Astrocyte (in vitro differentiated cells and primary cell): ENCODE measurements at regions not wholly inside any gene's neighbourhood (a gene's known extent, or its start where the extent isn't known, plus 50 kb on each side); places are given as distances from the start of the nearest gene placed in this dataset.

Source experiments
- DNase-seq: peaks from one replicate; pipeline ENCODE4 v3.0.0-alpha.2; 2010; ENCODE audit warnings: low read depth
- FAIRE-seq: peaks from 2 replicates; lab custom pipeline; 2011; peaks lifted over from hg19 to GRCh38; lab: Jason Lieb, UNC
- H2AFZ ChIP-seq: 2 replicates; pipeline ENCODE4 v1.6.0; 2012; ENCODE audit warnings: low read depth, low read length, inconsistent platforms
- H3K27ac ChIP-seq: 2 replicates; pipeline ENCODE4 v1.5.1; 2011; ENCODE audit warnings: low read depth, low read length, inconsistent platforms
- H3K27me3 ChIP-seq: 2 replicates; pipeline ENCODE4 v1.6.0; 2011; ENCODE audit warnings: low read length, inconsistent platforms; ENCODE audit not compliant: insufficient read depth
- H3K36me3 ChIP-seq: 2 replicates; pipeline ENCODE4 v1.5.1; 2011; ENCODE audit warnings: low read length, inconsistent platforms; ENCODE audit not compliant: insufficient read depth
- H3K4me1 ChIP-seq: 2 replicates; pipeline ENCODE4 v1.5.1; 2011; ENCODE audit warnings: low read length, inconsistent platforms; ENCODE audit not compliant: insufficient read depth
- H3K4me2 ChIP-seq: 2 replicates; pipeline ENCODE4 v1.6.0; 2012; ENCODE audit warnings: low read length, inconsistent platforms
- H3K4me3 ChIP-seq: 2 replicates; pipeline ENCODE4 v1.5.1; 2011; ENCODE audit warnings: low read depth, mild to moderate bottlenecking, low read length, inconsistent platforms; ENCODE audit not compliant: insufficient read depth
- H3K79me2 ChIP-seq: 2 replicates; pipeline ENCODE4 v1.6.0; 2012; ENCODE audit warnings: mild to moderate bottlenecking, low read length, inconsistent platforms; ENCODE audit not compliant: insufficient read depth
- H3K9ac ChIP-seq: 2 replicates; pipeline ENCODE4 v1.6.0; 2012; ENCODE audit warnings: mild to moderate bottlenecking, low read length, inconsistent platforms
- H3K9me3 ChIP-seq: 2 replicates; pipeline ENCODE4 v1.5.1; 2012; ENCODE audit warnings: low read depth, mild to moderate bottlenecking, low read length, inconsistent platforms; ENCODE audit not compliant: insufficient read depth
- H4K20me1 ChIP-seq: 2 replicates; pipeline ENCODE4 v1.6.0; 2012; ENCODE audit warnings: low read length, inconsistent platforms; ENCODE audit not compliant: insufficient read depth
- H3K27ac Mint-ChIP-seq: one replicate; pipeline ENCODE4 v1.8.0; 2021; ENCODE audit warnings: mild to moderate bottlenecking, mixed read lengths; ENCODE audit not compliant: unreplicated experiment
- H3K27me3 Mint-ChIP-seq: one replicate; pipeline ENCODE4 v1.8.0; 2021; ENCODE audit warnings: low read depth, mixed read lengths; ENCODE audit not compliant: unreplicated experiment
- H3K36me3 Mint-ChIP-seq: one replicate; pipeline ENCODE4 v1.8.0; 2021; ENCODE audit warnings: low read depth, mixed read lengths; ENCODE audit not compliant: unreplicated experiment
- H3K4me1 Mint-ChIP-seq: one replicate; pipeline ENCODE4 v1.8.0; 2021; ENCODE audit warnings: low read depth, mixed read lengths; ENCODE audit not compliant: unreplicated experiment
- H3K4me3 Mint-ChIP-seq: one replicate; pipeline ENCODE4 v1.8.0; 2021; ENCODE audit warnings: mild to moderate bottlenecking, moderate library complexity, mixed read lengths; ENCODE audit not compliant: unreplicated experiment
- H3K9me3 Mint-ChIP-seq: one replicate; pipeline ENCODE4 v1.8.0; 2021; ENCODE audit warnings: mild to moderate bottlenecking, mixed read lengths; ENCODE audit not compliant: unreplicated experiment
- EZH2 ChIP-seq: IDR thresholded peaks from 2 replicates; pipeline ENCODE4 v1.6.1; 2012; ENCODE audit warnings: mild to moderate bottlenecking, low read length, inconsistent platforms; ENCODE audit not compliant: insufficient read depth
- TF ChIP-seq, protein P1 (sequence below): IDR thresholded peaks from 2 replicates; pipeline ENCODE4 v1.5.1; 2011; ENCODE audit warnings: low read depth, mild to moderate bottlenecking, inconsistent platforms, low read length, moderate library complexity; ENCODE audit not compliant: insufficient read depth

DNA sequence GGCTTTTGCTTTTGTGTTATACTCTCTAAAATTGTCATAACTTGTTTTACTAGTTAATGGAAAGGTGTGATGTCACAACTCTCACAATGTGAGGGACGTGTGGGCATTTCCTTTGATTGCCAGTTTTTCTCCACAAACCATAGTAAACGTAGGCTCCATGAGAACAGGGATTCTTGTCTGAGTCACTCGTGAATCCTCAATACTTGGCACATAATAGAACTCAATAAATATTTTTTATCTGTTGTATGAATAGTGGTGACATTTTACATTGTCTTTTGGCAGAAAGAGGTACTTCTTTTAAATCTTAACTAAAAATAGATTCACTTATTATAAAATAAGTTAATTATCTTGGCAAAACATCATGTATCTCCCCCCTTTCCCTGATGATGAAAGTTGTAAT lies 69.0 kb upstream of the CNKSR3 start:
- Histone ChIP-seq H3K4me3 (no peak overlapping the region), H2AFZ (no peak overlapping the region), H3K9me3 (no peaks in the 10 kb centered on the region), H4K20me1 (no peaks in the 10 kb centered on the region), H3K4me2 (no peak overlapping the region), H3K27ac (no peak overlapping the region), H3K9ac (no peak overlapping the region), H3K27me3 (no peaks in the 10 kb centered on the region), H3K79me2 (no peaks in the 10 kb centered on the region), H3K4me1 (no peaks in the 10 kb centered on the region), H3K36me3 (no peaks in the 10 kb centered on the region)
- no peak overlapping the region for H3K4me3 Mint-ChIP-seq
- no peaks in the 10 kb centered on the region for H3K27me3 Mint-ChIP-seq
- FAIRE-seq, result no peak
- H3K36me3 Mint-ChIP-seq, result no peaks in the 10 kb centered on the region
- H3K4me1 Mint-ChIP-seq, result no peaks in the 10 kb centered on the region
- H3K9me3 Mint-ChIP-seq, result no peaks in the 10 kb centered on the region
- no peak for TF ChIP-seq EZH2
- TF ChIP-seq, protein P1, sequence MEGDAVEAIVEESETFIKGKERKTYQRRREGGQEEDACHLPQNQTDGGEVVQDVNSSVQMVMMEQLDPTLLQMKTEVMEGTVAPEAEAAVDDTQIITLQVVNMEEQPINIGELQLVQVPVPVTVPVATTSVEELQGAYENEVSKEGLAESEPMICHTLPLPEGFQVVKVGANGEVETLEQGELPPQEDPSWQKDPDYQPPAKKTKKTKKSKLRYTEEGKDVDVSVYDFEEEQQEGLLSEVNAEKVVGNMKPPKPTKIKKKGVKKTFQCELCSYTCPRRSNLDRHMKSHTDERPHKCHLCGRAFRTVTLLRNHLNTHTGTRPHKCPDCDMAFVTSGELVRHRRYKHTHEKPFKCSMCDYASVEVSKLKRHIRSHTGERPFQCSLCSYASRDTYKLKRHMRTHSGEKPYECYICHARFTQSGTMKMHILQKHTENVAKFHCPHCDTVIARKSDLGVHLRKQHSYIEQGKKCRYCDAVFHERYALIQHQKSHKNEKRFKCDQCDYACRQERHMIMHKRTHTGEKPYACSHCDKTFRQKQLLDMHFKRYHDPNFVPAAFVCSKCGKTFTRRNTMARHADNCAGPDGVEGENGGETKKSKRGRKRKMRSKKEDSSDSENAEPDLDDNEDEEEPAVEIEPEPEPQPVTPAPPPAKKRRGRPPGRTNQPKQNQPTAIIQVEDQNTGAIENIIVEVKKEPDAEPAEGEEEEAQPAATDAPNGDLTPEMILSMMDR, result no peak
- DNase-seq, result no peak
- H3K27ac Mint-ChIP-seq, result no peak overlapping the region

GRCh38 chr6:154580397-154581135 lies 70.1 kb upstream of the CNKSR3 start:
- Histone ChIP-seq H3K27ac (no peak overlapping the region), H4K20me1 (no peaks in the 10 kb centered on the region), H3K79me2 (no peaks in the 10 kb centered on the region), H3K36me3 (no peaks in the 10 kb centered on the region), H3K4me3 (no peak overlapping the region), H3K27me3 (no peaks in the 10 kb centered on the region), H2AFZ (no peak overlapping the region), H3K4me2 (no peak overlapping the region), H3K9ac (no peak overlapping the region), H3K9me3 (no peaks in the 10 kb centered on the region), H3K4me1 (no peaks in the 10 kb centered on the region)
- Mint-ChIP-seq H3K27ac (no peak overlapping the region), H3K27me3 (no peaks in the 10 kb centered on the region), H3K9me3 (no peaks in the 10 kb centered on the region), H3K36me3 (no peaks in the 10 kb centered on the region), H3K4me1 (no peaks in the 10 kb centered on the region), H3K4me3 (no peak overlapping the region)
- DNase-seq (no peak), FAIRE-seq (no peak)
- TF ChIP-seq, protein P1, result no peak
- no peak for TF ChIP-seq EZH2

DNA sequence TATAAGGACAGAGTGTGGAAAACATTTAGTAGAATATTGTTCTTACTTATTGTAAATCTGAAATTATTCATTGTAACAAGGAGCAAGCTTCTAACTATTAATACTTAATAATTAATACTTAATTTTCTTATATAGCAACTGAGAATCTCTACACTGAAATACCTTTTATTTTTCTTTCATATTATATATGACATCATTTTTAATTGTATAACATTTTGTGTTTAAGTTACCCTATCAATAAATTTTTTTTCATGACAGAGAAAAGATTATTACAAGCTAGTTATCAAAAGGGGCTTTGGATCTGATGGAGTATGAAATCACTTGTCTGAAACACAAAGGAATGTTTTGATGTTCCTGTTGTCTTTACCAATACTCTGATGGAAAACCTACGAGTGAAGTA lies 72.2 kb upstream of the CNKSR3 start:
- Histone ChIP-seq H3K36me3 (no peaks in the 10 kb centered on the region), H3K79me2 (no peaks in the 10 kb centered on the region), H2AFZ (no peak overlapping the region), H3K9me3 (no peaks in the 10 kb centered on the region), H3K27ac (no peak overlapping the region), H3K9ac (no peak overlapping the region), H3K4me2 (no peak overlapping the region), H3K27me3 (no peaks in the 10 kb centered on the region), H4K20me1 (no peaks in the 10 kb centered on the region), H3K4me3 (no peak overlapping the region), H3K4me1 (no peaks in the 10 kb centered on the region)
- Mint-ChIP-seq H3K4me1 (no peaks in the 10 kb centered on the region), H3K36me3 (no peaks in the 10 kb centered on the region), H3K9me3 (no peaks in the 10 kb centered on the region), H3K27ac (no peak overlapping the region), H3K4me3 (no peak overlapping the region), H3K27me3 (peaks cover 2% of the 10 kb centered on the region)
- no peak for FAIRE-seq
- no peak for DNase-seq
- TF ChIP-seq EZH2, result no peak
- TF ChIP-seq, protein P1, result no peak
